Cardiac fibroblast (primary cell): ENCODE measurements at regions not wholly inside any gene's neighbourhood (a gene's known extent, or its start where the extent isn't known, plus 50 kb on each side); places are given as distances from the start of the nearest gene placed in this dataset.
A peak's percentile ranks its signal among the peaks of the same experiment; 100 is the strongest.

Source experiments
- DNase-seq, 2 donors: peaks; one replicate each; pipeline versions ENCODE4 v3.0.0 to v3.0.0-alpha.2; 2010; ENCODE audit warnings: low read depth in 2 of 2
- H3K4me3 ChIP-seq, 2 donors: replicated peaks in 1 of 2; 1 replicate in 1 of 2; 2 replicates in 1 of 2; pipeline ENCODE4 v1.5.1; 2011; ENCODE audit warnings: low read depth in 2 of 2, low read length in 2 of 2, mild to moderate bottlenecking in 2 of 2, moderate library complexity in 1 of 2
- CTCF ChIP-seq: IDR thresholded peaks from one replicate; pipeline ENCODE4 v1.5.1; 2011; ENCODE audit warnings: low read depth, mild to moderate bottlenecking, low read length, inconsistent platforms

GRCh38 chr16:86825631-86826030, 247.3 kb downstream of the FOXL1 start:
- DNase-seq: no peak
- TF ChIP-seq CTCF: no peak
- H3K4me3 ChIP-seq: no peak overlapping the region

GRCh38 chr16:86826941-86827340, 248.6 kb downstream of the FOXL1 start:
- TF ChIP-seq CTCF: no peak
- H3K4me3 ChIP-seq: no peak overlapping the region
- DNase-seq: no peak

GRCh38 chr16:86827521-86827920, 249.2 kb downstream of the FOXL1 start:
- DNase-seq: no peak
- no peak overlapping the region for H3K4me3 ChIP-seq
- TF ChIP-seq CTCF: no peak

GRCh38 chr16:86828202-86828601, 249.9 kb downstream of the FOXL1 start:
- no peak for DNase-seq
- no peak overlapping the region for H3K4me3 ChIP-seq
- no peak for TF ChIP-seq CTCF

- no peak for DNase-seq
- no peak for TF ChIP-seq CTCF
- H3K4me3 ChIP-seq: no peak overlapping the region
Observed at GRCh38 chr16:86828653-86829052, 250.3 kb downstream of the FOXL1 start.

GRCh38 chr16:86831366-86831765, 253.0 kb downstream of the FOXL1 start:
- H3K4me3 ChIP-seq: no peak overlapping the region
- TF ChIP-seq CTCF: no peak
- no peak for DNase-seq

GRCh38 chr16:86833136-86833535, 254.8 kb downstream of the FOXL1 start:
- peak; percentile 20 to 26 for DNase-seq
- TF ChIP-seq CTCF: no peak
- H3K4me3 ChIP-seq: no peak overlapping the region
